NCI-H2107 treated with DMSO at 0.1 percent for 48 hours (cell line): ENCODE measurements at regions not wholly inside any gene's neighbourhood (a gene's known extent, or its start where the extent isn't known, plus 50 kb on each side); places are given as distances from the start of the nearest gene placed in this dataset.

Experiments
- DNase-seq: peaks from one replicate; lab custom pipeline; 2025; ENCODE audit not compliant: unreplicated experiment; lab: John Stamatoyannopoulos, UW

- no peak for DNase-seq
Measured at GRCh38 chr9:13505797-13506196, 226.3 kb upstream of the MPDZ start.

- no peak for DNase-seq
Measured at GRCh38 chr9:13503599-13503998, 224.1 kb upstream of the MPDZ start.

- no peak for DNase-seq
Measured at GRCh38 chr9:13502484-13502883, 223.0 kb upstream of the MPDZ start.

GRCh38 chr9:13501018-13501417 lies 221.5 kb upstream of the MPDZ start:
- DNase-seq, result no peak

GRCh38 chr9:13500034-13500433 lies 220.5 kb upstream of the MPDZ start:
- no peak for DNase-seq

- DNase-seq, result no peak
Measured at GRCh38 chr9:13493697-13494096, 214.2 kb upstream of the MPDZ start.

- DNase-seq, result no peak
Measured at GRCh38 chr9:13491493-13492424, 212.3 kb upstream of the MPDZ start.

- no peak for DNase-seq
Measured at GRCh38 chr9:13491138-13491492, 211.6 kb upstream of the MPDZ start.

GRCh38 chr9:13487936-13488335 lies 208.4 kb upstream of the MPDZ start:
- no peak for DNase-seq

- DNase-seq, result no peak
Measured at GRCh38 chr9:13487498-13487897, 208.0 kb upstream of the MPDZ start.

- no peak for DNase-seq
Measured at GRCh38 chr9:13487071-13487470, 207.6 kb upstream of the MPDZ start.

GRCh38 chr9:13485068-13485596 lies 205.6 kb upstream of the MPDZ start:
- DNase-seq, result no peak

- DNase-seq, result no peak
Measured at GRCh38 chr9:13484186-13484585, 204.7 kb upstream of the MPDZ start.

- DNase-seq, result no peak
Measured at GRCh38 chr9:13481274-13481673, 201.8 kb upstream of the MPDZ start.

GRCh38 chr9:13480693-13481092 lies 201.2 kb upstream of the MPDZ start:
- DNase-seq, result no peak

- DNase-seq, result no peak
Measured at GRCh38 chr9:13479096-13479495, 199.6 kb upstream of the MPDZ start.

- DNase-seq, result no peak
Measured at GRCh38 chr9:13478639-13479038, 199.1 kb upstream of the MPDZ start.

GRCh38 chr9:13478160-13478559 lies 198.7 kb upstream of the MPDZ start:
- no peak for DNase-seq

- DNase-seq, result no peak
Measured at GRCh38 chr9:13470836-13471235, 191.3 kb upstream of the MPDZ start.

- no peak for DNase-seq
Measured at GRCh38 chr9:13467157-13467556, 187.7 kb upstream of the MPDZ start.

- DNase-seq, result no peak
Measured at GRCh38 chr9:13461414-13461991, 182.0 kb upstream of the MPDZ start.

GRCh38 chr9:13459071-13459470 lies 179.6 kb upstream of the MPDZ start:
- no peak for DNase-seq
